Suprapubic skin (tissue), 4 donors: ENCODE measurements at regions not wholly inside any gene's neighbourhood (a gene's known extent, or its start where the extent isn't known, plus 50 kb on each side); places are given as distances from the start of the nearest gene placed in this dataset.

Experiments used
- DNase-seq, 2 donors: peaks; one replicate each; pipeline ENCODE4 v3.0.0-alpha.2; 2019; ENCODE audit warnings: low spot score in 2 of 2
- H3K27ac ChIP-seq: fragments of 200-600 bp; sonication (generic); one replicate; pipeline ENCODE4 v1.5.1; 2019
- H3K27me3 ChIP-seq: fragments of 200-600 bp; sonication (generic); one replicate; pipeline ENCODE4 v1.5.1; 2019
- H3K36me3 ChIP-seq: fragments of 200-600 bp; sonication (generic); one replicate; pipeline ENCODE4 v1.5.1; 2019
- H3K4me1 ChIP-seq: fragments of 200-600 bp; sonication (generic); one replicate; pipeline ENCODE4 v1.5.1; 2019
- H3K4me3 ChIP-seq: fragments of 200-600 bp; sonication (generic); one replicate; pipeline ENCODE4 v1.5.1; 2019; ENCODE audit warnings: mild to moderate bottlenecking
- H3K9me3 ChIP-seq: fragments of 200-600 bp; sonication (generic); one replicate; pipeline ENCODE4 v1.5.1; 2019
- EP300 ChIP-seq: sonication (generic); formaldehyde crosslinking; IDR thresholded peaks from one replicate; pipeline ENCODE4 v1.6.1; 2017; ENCODE audit warnings: antibody characterized with exemption
- POLR2A ChIP-seq, 2 donors: fragments of 450-650 bp; IDR thresholded peaks; one replicate each; pipeline ENCODE4 v1.6.1; 2017; ENCODE audit warnings: antibody characterized with exemption in 2 of 2, mild to moderate bottlenecking in 2 of 2, moderate library complexity in 2 of 2
- POLR2AphosphoS5 ChIP-seq, 3 donors: sonication (generic); formaldehyde crosslinking; IDR thresholded peaks; one replicate each; pipeline ENCODE4 v1.6.1; 2017; ENCODE audit warnings: antibody characterized with exemption in 3 of 3
- WGBS: methylation state at CpG from one replicate; pipeline ENCODE4 v1.1.5; 2018; 5-methylcytosine and 5-hydroxymethylcytosine counted together
- TF ChIP-seq, protein P1 (sequence below), 2 donors: fragments of 200-600 bp in 1 of 2; fragments of 450-650 bp in 1 of 2; sonication (generic) in 1 of 2; IDR thresholded peaks; one replicate each; pipeline ENCODE4 v1.5.1; 2016 to 2019; ENCODE audit warnings: antibody characterized with exemption in 2 of 2, mild to moderate bottlenecking in 1 of 2, moderate library complexity in 1 of 2

DNA sequence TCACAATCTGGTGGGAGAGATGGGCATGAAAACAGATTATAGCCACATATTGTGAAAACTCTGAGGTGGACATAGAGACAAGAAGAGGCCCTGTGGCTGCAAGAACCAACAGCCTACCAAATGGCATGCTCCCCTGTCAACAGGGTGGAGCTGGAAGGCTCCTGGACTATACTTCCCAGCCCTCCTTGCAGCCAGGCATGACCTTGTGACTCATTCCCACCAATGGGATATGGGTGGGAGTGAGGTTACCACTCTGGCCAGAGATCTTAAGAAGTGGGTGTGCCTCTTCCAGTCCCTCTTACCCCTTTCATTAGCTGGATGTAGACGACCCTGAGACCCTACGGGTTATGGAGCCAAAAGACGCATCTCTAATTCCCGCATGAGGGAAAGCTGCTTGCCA, 126.4 kb upstream of the ZBED5 start:
- H3K4me3 ChIP-seq, result no peak overlapping the region
- no peaks in the 10 kb centered on the region for H3K27me3 ChIP-seq
- H3K36me3 ChIP-seq, result no peaks in the 10 kb centered on the region
- no peaks in the 10 kb centered on the region for H3K9me3 ChIP-seq
- WGBS, result 87% methylated on average over 4 of the region's 4 CpGs
- H3K4me1 ChIP-seq, result peaks cover 5% of the 10 kb centered on the region
- no peak overlapping the region for H3K27ac ChIP-seq
- TF ChIP-seq POLR2AphosphoS5 (IDR thresholded peaks at IDR 0.05) (no peak), POLR2A (IDR thresholded peaks at IDR 0.05) (no peak), EP300 (no peak)
- TF ChIP-seq, protein P1, sequence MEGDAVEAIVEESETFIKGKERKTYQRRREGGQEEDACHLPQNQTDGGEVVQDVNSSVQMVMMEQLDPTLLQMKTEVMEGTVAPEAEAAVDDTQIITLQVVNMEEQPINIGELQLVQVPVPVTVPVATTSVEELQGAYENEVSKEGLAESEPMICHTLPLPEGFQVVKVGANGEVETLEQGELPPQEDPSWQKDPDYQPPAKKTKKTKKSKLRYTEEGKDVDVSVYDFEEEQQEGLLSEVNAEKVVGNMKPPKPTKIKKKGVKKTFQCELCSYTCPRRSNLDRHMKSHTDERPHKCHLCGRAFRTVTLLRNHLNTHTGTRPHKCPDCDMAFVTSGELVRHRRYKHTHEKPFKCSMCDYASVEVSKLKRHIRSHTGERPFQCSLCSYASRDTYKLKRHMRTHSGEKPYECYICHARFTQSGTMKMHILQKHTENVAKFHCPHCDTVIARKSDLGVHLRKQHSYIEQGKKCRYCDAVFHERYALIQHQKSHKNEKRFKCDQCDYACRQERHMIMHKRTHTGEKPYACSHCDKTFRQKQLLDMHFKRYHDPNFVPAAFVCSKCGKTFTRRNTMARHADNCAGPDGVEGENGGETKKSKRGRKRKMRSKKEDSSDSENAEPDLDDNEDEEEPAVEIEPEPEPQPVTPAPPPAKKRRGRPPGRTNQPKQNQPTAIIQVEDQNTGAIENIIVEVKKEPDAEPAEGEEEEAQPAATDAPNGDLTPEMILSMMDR (IDR thresholded peaks at IDR 0.05), result no peak
- DNase-seq, result no peak

DNA sequence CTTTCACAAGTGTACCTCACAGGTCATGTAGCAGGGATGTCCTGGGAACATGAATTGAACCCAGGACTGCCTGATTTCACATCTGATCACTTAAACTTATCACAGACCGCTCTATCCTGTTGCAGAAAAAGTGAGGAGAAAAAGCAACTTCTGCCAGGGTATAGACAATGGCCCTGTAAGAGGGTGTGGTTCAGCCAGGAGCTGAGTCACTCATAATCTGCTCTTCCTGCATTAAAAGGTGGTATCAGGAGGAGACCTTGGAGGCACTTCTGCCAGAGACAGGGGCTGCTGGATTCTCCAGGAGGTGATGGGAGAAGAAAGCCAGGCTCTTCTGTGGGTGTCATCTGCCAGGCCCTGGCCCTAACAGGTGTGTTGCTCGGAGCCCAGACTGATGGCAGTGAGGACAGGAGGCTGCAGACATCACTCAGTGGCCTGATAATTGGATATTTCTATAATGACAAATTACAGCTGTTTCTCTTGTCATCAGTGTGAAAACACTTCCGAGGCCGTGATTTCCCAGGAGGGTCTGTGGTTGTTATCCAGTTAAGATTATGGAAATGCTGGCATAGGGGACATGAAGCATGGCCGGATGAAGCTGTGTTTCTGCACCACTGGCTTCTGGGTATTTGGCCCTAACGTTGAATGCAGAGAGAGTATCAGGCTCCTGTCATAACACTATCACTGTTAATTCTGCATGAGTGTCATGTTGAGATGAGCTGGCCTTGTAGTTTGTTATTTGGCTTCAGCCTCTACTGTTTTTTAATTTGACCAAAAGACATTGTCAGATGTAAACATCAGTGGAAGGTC, 125.1 kb upstream of the ZBED5 start:
- peaks cover 5% of the 10 kb centered on the region for H3K4me1 ChIP-seq
- no peak overlapping the region for H3K27ac ChIP-seq
- H3K4me3 ChIP-seq, result no peak overlapping the region
- no peak for DNase-seq
- no peaks in the 10 kb centered on the region for H3K9me3 ChIP-seq
- H3K36me3 ChIP-seq, result no peaks in the 10 kb centered on the region
- H3K27me3 ChIP-seq, result no peaks in the 10 kb centered on the region
- 60% methylated on average over 6 of the region's 6 CpGs for WGBS
- TF ChIP-seq POLR2A (IDR thresholded peaks at IDR 0.05) (no peak), POLR2AphosphoS5 (IDR thresholded peaks at IDR 0.05) (no peak), EP300 (no peak)
- TF ChIP-seq, protein P1 (IDR thresholded peaks at IDR 0.05), result no peak

DNA sequence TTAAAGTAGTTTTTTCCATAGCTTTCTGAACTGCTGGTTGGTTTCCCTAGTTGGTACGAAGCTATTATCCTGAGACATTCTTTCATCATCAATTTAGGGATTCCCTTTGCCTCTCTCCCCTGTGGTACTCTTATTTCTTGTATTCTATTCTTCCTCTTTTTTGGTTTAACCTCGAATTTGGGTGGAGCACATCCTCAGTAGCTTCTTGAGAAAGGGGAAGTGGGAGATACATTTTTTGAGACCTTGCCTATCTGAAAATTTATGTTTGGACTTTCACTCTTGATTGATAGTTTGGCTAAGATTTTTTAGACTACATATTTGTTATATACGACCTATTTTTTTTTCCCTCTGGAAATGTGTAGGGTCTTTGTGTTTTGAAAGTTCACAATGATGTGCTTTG, 121.7 kb upstream of the ZBED5 start:
- Histone ChIP-seq H3K36me3 (no peaks in the 10 kb centered on the region), H3K27ac (no peak overlapping the region), H3K4me1 (peaks cover 5% of the 10 kb centered on the region), H3K4me3 (no peak overlapping the region), H3K27me3 (no peaks in the 10 kb centered on the region), H3K9me3 (no peaks in the 10 kb centered on the region)
- TF ChIP-seq POLR2AphosphoS5 (IDR thresholded peaks at IDR 0.05) (no peak), POLR2A (IDR thresholded peaks at IDR 0.05) (no peak), EP300 (no peak)
- TF ChIP-seq, protein P1 (IDR thresholded peaks at IDR 0.05), result no peak
- DNase-seq, result no peak
- WGBS, result 65% methylated on average over 3 of the region's 3 CpGs

DNA sequence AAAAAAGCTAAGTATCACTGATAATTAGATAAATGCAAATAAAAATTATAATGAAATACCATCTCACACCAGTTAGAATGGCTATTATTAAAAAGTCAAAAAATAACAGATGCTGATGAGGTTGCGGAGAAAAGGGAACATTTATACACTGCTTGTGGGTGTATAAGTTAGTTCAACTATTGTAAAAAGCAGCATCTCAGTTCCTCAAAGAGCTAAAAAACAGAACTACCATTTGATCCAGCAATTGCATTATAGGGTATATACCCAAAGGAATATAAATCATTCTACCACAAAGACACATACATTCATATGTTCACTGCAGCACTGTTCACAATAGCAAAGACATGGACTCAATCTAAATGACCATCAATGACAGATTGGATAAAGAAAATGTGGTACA, 120.3 kb upstream of the ZBED5 start:
- no peaks in the 10 kb centered on the region for H3K36me3 ChIP-seq
- 91% methylated on average over 1 of the region's 1 CpG for WGBS
- H3K4me3 ChIP-seq, result no peak overlapping the region
- DNase-seq, result no peak
- no peaks in the 10 kb centered on the region for H3K27me3 ChIP-seq
- H3K4me1 ChIP-seq, result peaks cover 9% of the 10 kb centered on the region
- no peak overlapping the region for H3K27ac ChIP-seq
- H3K9me3 ChIP-seq, result no peaks in the 10 kb centered on the region
- TF ChIP-seq, protein P1 (IDR thresholded peaks at IDR 0.05), result no peak

DNA sequence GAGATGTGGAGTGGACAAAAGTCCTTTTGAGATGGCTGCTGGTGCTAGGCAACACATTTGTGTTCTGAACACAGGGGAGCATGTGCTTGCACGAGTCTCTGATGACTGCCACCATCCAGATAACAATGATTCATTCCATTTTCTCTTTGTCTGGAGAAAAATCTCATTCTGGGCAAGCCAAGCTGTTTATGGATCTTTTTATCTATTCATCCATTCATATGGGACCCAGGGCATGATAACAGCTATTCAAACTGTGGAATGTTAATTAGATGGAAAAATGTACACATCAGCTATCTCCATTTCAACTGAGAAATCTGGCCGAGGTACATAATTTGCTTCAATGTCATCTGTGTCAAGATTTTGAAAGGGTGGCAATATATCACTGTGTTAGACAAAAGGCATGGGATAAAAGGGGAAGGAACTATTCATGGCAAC, 117.5 kb upstream of the ZBED5 start:
- Histone ChIP-seq H3K4me3 (no peak overlapping the region), H3K27me3 (no peaks in the 10 kb centered on the region), H3K36me3 (no peaks in the 10 kb centered on the region), H3K9me3 (no peaks in the 10 kb centered on the region), H3K27ac (no peak overlapping the region), H3K4me1 (peaks cover 5% of the 10 kb centered on the region)
- TF ChIP-seq, protein P1 (IDR thresholded peaks at IDR 0.05), result no peak
- TF ChIP-seq POLR2A (IDR thresholded peaks at IDR 0.05) (no peak), EP300 (no peak), POLR2AphosphoS5 (IDR thresholded peaks at IDR 0.05) (no peak)
- no peak for DNase-seq
- 19% methylated on average over 2 of the region's 2 CpGs for WGBS
